ENCODE measurements at regions not wholly inside any gene's neighbourhood (a gene's known extent, or its start where the extent isn't known, plus 50 kb on each side); places are given as distances from the start of the nearest gene placed in this dataset.
"Not testable (repeated sequence)": the region's sequence is repeated elsewhere in the genome, so short reads cannot be mapped to it uniquely, and the experiment has no call there.

DNA sequence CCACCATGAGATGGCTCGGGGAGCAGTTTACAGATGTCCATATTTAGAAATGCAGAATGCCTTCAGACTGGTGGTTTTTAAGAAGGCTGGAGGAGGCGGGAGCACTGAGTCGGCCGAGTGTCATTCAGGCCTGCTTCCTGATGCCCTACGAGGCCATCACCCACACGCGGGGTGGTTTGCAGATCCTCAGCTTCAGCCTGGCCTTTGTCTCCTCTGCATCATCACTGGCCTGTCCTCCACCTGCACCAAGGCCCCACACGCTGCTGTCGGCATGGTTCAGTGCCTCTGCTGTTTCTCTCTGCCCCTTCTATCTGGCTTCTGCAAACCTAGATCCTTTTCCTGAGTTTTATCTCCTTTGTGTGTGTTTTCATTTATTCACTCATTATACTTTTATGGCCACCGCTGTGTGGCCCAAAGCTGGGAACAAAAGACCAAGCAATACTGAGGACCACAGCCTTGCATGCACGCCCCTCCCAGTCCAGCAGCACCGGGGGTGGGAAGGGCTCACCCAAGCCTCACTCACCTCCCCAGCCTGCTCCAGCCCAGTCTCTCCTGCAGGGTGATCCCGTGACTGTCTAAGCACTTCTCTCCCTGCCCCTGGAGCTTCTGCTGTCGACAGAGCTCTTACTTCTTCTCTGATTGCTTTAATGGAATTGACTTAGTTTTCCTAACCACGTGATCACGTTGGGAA, 240.8 kb downstream of the TEX29 start:
- DNase-seq = no peak

DNA sequence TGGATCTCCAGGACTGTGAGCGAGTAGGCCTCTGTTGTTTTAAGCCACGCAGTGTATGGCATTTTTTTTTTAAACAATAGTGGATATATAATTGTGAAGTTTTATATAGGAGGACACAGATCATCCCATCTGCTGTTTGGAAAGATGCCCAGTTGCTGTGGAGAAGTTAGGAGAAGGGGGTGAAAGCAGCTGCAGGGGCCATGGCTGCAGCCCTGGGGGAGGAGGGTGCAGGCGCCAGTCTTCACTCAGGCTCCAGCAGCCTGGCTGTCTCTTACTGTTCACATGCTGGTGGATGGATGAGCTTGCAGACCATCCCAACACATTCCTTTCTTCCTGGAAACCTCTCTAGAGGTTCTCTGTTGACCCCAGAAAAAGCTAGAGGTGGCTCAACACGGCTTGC, 242.3 kb downstream of the TEX29 start:
- no peak for DNase-seq

DNA sequence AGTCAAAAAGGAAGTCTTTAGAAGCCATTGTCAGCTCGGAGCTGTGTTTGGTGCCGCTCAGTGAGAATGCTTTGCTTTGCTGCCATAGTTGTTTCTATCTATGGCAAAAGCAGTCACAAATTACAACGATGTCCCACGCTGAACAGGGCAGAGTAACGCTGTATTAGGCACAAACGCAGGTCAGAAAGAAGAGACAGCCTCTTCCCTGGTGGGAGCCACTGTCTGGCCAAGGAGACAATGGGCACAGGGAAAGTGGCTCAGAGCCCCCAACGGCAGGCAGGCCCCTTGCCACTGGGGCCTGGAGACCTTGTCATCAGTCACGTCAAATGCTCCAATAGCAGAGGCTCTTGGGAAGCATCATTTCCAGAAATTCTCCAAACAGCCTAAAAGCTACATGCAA, 244.2 kb downstream of the TEX29 start:
- no peak for DNase-seq

- no peak for DNase-seq
Measured at GRCh38 chr13:111565400-111565799, 245.0 kb downstream of the TEX29 start.

DNA sequence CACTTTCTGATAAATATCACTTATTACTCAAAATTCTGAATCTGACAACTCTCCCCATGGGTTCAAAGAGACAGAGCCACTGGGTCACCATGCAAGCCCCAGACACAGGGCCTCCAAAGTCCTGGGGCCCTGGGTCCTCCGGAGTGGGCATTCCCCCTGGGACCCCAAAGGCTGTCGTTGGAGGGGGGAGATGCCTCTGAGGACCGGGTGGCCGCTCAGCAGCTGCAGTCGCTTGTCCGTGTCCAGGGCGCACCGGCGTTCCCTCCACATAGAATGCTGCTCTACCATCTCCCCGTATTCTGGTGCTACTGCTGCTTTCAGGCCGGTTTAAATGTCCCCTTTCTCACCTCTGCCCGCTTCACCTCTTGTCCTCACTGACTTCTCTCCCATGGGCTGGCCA, 246.1 kb downstream of the TEX29 start:
- no peak for DNase-seq

DNA sequence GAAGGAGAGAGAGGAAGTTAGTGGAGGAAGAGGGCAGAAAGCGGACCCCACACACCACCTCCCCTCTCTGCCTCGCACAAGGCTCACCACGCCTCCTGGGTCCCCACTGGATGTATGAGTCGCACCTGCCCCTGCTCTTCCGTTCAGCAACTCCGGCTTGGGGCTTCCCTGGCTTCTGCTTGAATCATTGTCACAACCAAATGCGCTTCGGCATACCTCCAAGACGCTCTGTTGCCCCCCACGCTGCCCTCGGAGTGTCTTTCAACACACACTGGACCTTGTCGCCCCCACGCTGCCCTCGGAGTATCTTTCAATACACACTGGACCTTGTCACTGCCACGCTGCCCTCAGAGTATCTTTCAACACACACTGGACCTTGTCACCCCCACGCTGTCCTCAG, 247.2 kb downstream of the TEX29 start:
- DNase-seq = no peak

DNA sequence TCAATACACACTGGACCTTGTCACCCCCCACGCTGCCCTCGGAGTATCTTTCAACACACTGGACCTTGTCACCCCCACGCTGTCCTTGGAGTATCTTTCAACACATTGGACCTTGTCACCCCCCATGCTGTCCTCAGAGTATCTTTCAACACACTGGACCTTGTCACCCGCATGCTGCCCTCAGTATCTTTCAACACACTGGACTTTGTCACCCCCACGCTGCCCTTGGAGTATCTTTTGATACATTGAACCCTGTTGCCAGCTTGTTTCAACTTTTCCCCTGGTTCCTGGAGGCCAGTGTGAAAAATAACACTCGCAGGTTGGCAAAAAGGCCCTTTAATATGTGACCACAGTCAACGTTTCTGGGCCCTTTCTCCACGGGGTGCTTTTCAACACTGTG, 247.8 kb downstream of the TEX29 start:
- no peak for DNase-seq

GRCh38 chr13:111570911-111571310, 250.5 kb downstream of the TEX29 start:
- DNase-seq = no peak

- DNase-seq = no peak
Measured at GRCh38 chr13:111572956-111573761, 252.7 kb downstream of the TEX29 start.

DNA sequence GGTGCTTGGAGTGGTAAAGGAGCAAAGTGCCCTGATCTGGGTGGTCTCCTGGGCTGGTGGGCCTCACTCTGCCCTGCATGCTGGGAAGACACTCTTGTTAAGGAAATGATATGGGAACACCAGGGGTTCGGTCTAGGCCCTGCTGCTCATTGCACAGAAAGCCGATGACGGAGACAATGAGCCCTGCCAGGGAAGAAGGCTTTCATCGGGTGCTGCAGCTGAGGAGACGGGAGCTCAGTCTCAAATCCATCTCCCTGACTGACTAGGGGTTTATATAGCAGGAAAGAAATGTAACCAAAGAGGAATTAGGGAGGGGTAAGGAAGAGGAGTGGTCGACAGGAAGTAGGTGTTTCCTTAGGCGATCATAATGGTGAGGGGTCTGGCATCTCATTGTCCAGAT, 253.4 kb downstream of the TEX29 start:
- DNase-seq = no peak

GRCh38 chr13:111575276-111575675, 254.8 kb downstream of the TEX29 start:
- DNase-seq = no peak

DNA sequence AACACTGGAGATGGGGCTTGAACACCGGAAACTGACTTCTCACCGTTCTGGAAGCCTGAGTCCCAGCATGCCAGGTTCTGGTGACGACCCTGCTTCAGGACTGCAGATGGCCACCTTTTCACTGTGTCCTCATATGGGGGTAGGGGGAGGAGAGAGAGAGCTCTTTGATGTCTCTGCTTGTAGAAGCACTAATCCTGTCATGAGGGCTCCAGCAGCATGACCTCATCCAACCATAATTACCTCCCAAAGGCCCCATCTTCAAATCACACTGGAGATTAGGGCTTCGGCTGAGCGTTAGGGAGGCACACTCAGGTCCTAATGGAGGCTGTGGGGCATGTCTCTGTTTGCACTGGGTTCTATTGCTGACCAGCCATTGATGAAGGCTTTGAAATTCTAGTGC, 255.3 kb downstream of the TEX29 start:
- DNase-seq = no peak

DNA sequence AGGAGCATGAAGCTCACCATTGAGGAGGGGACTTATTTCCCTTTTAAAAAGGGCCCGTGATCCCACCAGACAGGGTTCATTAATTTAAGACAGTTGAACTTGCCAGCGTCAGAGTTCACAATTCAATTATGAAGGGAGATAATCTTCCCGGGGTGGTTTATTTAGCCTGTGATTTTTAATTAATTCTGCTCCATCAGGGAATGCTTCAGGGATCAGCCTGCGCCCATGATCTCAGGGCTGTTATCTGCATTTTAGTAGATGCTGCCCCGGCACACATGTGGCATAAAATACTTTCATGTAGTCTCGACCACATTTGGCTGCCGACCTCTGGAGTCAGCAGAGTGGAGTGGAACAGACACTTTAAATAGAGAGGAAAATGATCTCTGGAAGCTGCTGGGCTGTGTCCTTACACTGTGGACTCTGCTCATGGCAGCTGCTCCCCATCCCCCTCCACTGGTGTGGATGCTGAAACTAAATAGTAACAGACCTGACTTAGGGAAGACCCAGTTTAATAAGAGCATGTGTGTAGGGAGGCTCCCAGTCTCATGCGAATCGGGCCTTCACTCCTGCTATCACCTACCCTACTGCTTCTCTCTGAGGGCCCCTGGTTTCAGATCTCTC, 256.9 kb downstream of the TEX29 start:
- DNase-seq = no peak

DNA sequence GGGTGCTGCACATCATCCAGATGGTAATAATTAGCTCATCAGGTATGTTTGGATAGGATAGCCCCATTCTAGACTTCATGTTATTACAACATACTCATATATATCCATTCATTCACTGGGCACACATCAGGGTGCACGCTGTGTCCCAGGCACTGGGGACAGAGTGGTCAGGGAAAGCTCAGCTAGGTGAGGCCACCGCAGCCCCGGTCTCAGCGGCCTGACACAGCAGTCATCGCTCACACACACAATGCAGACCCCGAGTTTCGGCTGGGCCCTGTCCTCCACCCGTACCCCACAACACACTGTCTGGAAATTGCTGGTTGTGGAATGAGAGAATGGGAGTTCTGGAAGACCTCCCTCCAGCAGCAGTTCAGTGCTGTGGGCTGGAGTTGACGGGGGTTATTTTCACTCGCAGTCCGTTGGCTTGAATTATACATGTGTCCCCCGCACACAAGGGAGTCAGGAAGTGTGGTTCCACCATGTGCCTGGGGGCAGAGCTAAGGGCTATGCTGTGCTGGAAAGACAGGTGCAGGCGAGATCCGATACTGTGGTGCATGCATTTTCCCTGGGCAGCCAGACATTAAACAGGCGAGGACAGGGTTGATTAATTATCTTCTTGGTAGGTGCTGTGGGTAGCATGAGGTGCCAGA, 257.6 kb downstream of the TEX29 start:
- DNase-seq = no peak

GRCh38 chr13:111584101-111584672, 263.7 kb downstream of the TEX29 start:
- no peak for DNase-seq

DNA sequence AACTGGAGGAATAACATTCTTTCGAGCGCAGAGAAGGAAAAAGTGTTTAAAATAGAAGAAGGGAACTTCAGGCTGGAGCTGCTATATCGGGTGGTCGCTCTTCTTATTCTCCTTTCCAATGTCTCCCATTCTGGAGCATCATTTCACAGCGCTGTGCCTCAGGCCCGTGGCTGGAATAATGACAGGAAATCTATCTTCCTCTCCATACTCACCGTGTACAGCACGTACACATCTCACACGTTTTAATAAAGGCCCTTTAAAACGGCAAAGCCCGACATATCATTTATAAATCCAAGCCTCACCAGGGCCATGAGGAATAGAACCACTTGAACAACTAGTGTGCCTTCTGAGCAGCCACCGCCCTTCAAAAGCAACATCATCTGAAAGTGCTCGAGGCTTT, 264.4 kb downstream of the TEX29 start:
- no peak for DNase-seq

DNA sequence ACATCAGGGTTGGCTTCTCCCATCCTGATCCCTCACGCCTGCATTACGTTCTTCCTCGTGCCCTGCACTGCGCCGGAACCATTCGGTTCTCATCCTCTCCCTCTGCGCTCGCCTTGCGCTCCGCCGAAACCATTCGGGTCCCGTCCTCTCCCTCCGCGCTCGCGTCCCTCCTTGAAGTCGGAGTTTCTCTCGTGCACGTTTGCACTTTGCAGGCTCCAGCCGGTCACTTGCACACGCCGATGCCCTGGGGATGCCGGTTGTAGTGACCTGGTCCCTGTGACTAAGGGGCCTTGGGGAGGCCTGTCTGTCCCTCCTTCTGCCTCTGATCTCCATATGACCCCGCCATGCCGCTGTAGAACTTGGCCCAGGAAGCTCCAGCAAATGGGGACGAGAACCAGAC, 265.8 kb downstream of the TEX29 start:
- DNase-seq = no peak

GRCh38 chr13:111587249-111587648, 266.8 kb downstream of the TEX29 start:
- DNase-seq = no peak

DNA sequence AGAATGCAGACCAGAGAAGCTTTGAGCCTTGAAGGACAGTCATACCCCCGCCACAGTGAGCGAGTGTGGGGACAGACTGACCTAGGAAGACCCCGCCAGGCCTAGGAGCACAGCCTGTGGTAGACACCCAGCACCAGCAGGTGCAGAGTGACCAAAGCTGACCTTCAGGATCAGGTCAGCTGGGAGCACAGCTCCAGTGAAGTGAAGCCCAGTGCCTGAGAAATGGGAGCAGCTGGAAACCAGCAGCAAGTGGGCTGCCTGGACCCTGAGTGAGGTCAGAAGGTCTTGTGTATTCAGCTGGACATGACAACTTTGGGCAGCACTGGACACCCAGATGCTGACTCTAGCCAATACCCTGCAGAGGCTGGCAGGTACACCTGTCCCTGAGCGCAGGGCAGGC, 268.9 kb downstream of the TEX29 start:
- no peak for DNase-seq

- DNase-seq = no peak
Measured at GRCh38 chr13:111589992-111590391, 269.6 kb downstream of the TEX29 start.

- no peak for DNase-seq
Measured at GRCh38 chr13:111590796-111591195, 270.4 kb downstream of the TEX29 start.

DNA sequence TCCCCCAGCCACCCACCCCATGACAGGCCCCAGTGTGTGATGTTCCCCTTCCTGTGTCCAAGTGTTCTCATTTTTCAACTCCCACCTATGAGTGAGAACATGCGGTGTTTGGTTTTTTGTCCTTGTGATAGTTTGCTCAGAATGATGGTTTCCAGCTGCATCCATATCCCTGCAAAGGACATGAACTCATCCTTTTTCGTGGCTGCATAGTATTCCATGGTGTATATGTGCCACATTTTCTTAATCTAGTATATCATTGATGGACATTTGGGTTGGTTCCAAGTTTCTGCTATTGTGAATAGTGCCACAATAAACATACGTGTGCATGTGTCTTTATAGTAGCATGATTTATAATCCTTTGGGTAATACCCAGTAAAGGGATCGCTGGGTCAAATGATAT, 273.0 kb downstream of the TEX29 start:
- DNase-seq = not testable (repeated sequence)

- DNase-seq = no peak
Measured at GRCh38 chr13:111594606-111595005, 274.2 kb downstream of the TEX29 start.
